Heart right ventricle (tissue), 16 donors: ENCODE measurements at regions not wholly inside any gene's neighbourhood (a gene's known extent, or its start where the extent isn't known, plus 50 kb on each side); places are given as distances from the start of the nearest gene placed in this dataset.

ENCODE experiments used
- ATAC-seq, 8 donors: fragments of 200-7000 bp; cut with Tn5 transposase; one replicate each; pipeline ENCODE4 v1.9.1; 2020; ENCODE audit warnings: mild to moderate bottlenecking in 8 of 8, moderate library complexity in 8 of 8, moderate number of reproducible peaks in 1 of 8
- DNase-seq, 2 donors: peaks; one replicate each; pipeline ENCODE4 v3.0.0-alpha.2; 2020
- H3K27ac ChIP-seq, 10 donors: fragments of 200-600 bp; sonication (generic) in 2 of 10; one replicate each; pipeline versions ENCODE4 v1.5.0 to v1.8.0; 2020 to 2022; ENCODE audit warnings: mild to moderate bottlenecking in 3 of 10
- H3K27me3 ChIP-seq, 7 donors: fragments of 200-600 bp; one replicate each; pipeline ENCODE4 v1.8.0; 2021 to 2022; ENCODE audit warnings: mild to moderate bottlenecking in 2 of 7
- H3K36me3 ChIP-seq, 9 donors: fragments of 200-600 bp; sonication (generic) in 1 of 9; one replicate each; pipeline versions ENCODE4 v1.5.0 to v1.8.0; 2020 to 2022; ENCODE audit warnings: mild to moderate bottlenecking in 2 of 9
- H3K4me1 ChIP-seq, 9 donors: fragments of 200-600 bp; sonication (generic) in 1 of 9; one replicate each; pipeline versions ENCODE4 v1.5.0 to v1.8.0; 2020 to 2022; ENCODE audit warnings: mild to moderate bottlenecking in 4 of 9
- H3K4me3 ChIP-seq, 10 donors: fragments of 200-600 bp; sonication (generic) in 2 of 10; one replicate each; pipeline versions ENCODE4 v1.5.0 to v1.8.0; 2020 to 2022; ENCODE audit warnings: mild to moderate bottlenecking in 7 of 10, moderate library complexity in 2 of 10
- H3K9me3 ChIP-seq, 11 donors: fragments of 200-600 bp in 10 of 11; sonication (generic) in 2 of 11; one replicate each; pipeline versions ENCODE4 v1.5.0 to v1.8.0; 2013 to 2022; ENCODE audit warnings: mild to moderate bottlenecking in 2 of 11, control low read depth in 1 of 11, moderate library complexity in 1 of 11
- WGBS, 2 donors: extraction: QIAGEN DNeasy Blood & Tissue Kit; methylation state at CpG; one replicate each; pipeline ENCODE4 v1.1.7; 2013; ENCODE audit warnings: inconsistent platforms in 1 of 2; 5-methylcytosine and 5-hydroxymethylcytosine counted together
- intact Hi-C, 10 donors: fragments of 100-400 bp; cut with DNase I; formaldehyde crosslinking; loops; one replicate each; pipeline versions ENCODE4 v1.11.1 to v1.14.2; 2022
- TF ChIP-seq, protein P1 (sequence below), 9 donors: fragments of 200-600 bp; sonication (generic) in 2 of 9; IDR thresholded peaks; one replicate each; pipeline versions ENCODE4 v1.5.0 to v1.8.0; 2021 to 2022; ENCODE audit warnings: antibody characterized with exemption in 9 of 9, mild to moderate bottlenecking in 5 of 9, moderate library complexity in 1 of 9
- donor health status: Arrhythmogenic right ventricular cardiomyopathy.
- donor health status: ischemic (EF 13 %, LVEDD 7.1; RV severe dilation, severe dysfunction).
- donor health status: healthy with polysubstance abuse.
- donor health status: DM: no; HTN: yes; CAD: no.
- donor health status: DM: no; HTN: no; CAD: no.
- donor health status: ischemic (EF 25% LVEDD 6.9; RV normal size, moderate dysfunction).
- donor health status: ischemic (EF 25% LVEDD 5.7; RV mildly dilated, moderate dysfunction).
- donor health status: healthy.
- donor health status: DM: yes; HTN: yes; CAD: no.
- donor health status: Ischemic cardiomyopathy.
- donor health status: ischemic (EF 35%, LVEDD 5.7; RV mildly dilated, moderate dysfunction).
- donor health status: nonischemic (EF 11% LVEDD 7.7; RV severe dilation, severe dysfunction).
- donor health status: DM: yes; HTN: yes; CAD: no.
- donor health status: PGD.
- donor health status: ischemic (EF 29% LVEDD 5.4; RV normal size, mild dysfunction).
- donor health status: nonischemic (EF 23%, LVEDD 6.1; RV moderate dilation, normal function).

GRCh38 chr15:31843426-31844055 is 186.8 kb upstream of the CHRNA7 start:
- WGBS, 2 donors = 69 to 74% methylated on average over 5 of the region's 5 CpGs
- Histone ChIP-seq H3K36me3 (no peaks in the 10 kb centered on the region), H3K4me1 (peaks cover 0 to 11% (median 7%) of the 10 kb centered on the region in 9 donors), H3K27ac (no peak overlapping the region), H3K27me3 (no peaks in the 10 kb centered on the region), H3K9me3 (peaks cover 0 to under 1% (median 0%) of the 10 kb centered on the region in 11 donors), H3K4me3 (no peak overlapping the region)
- TF ChIP-seq, protein P1, sequence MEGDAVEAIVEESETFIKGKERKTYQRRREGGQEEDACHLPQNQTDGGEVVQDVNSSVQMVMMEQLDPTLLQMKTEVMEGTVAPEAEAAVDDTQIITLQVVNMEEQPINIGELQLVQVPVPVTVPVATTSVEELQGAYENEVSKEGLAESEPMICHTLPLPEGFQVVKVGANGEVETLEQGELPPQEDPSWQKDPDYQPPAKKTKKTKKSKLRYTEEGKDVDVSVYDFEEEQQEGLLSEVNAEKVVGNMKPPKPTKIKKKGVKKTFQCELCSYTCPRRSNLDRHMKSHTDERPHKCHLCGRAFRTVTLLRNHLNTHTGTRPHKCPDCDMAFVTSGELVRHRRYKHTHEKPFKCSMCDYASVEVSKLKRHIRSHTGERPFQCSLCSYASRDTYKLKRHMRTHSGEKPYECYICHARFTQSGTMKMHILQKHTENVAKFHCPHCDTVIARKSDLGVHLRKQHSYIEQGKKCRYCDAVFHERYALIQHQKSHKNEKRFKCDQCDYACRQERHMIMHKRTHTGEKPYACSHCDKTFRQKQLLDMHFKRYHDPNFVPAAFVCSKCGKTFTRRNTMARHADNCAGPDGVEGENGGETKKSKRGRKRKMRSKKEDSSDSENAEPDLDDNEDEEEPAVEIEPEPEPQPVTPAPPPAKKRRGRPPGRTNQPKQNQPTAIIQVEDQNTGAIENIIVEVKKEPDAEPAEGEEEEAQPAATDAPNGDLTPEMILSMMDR (IDR thresholded peaks at IDR 0.05) = no peak
- intact Hi-C loops = loop anchor here in 2 of 10 donors (10.0 kb wide), 2 partner anchors 59 to 99 kb away; no protein-coding TSS in a partner anchor
- no peak for ATAC-seq
- no peak for DNase-seq

DNA sequence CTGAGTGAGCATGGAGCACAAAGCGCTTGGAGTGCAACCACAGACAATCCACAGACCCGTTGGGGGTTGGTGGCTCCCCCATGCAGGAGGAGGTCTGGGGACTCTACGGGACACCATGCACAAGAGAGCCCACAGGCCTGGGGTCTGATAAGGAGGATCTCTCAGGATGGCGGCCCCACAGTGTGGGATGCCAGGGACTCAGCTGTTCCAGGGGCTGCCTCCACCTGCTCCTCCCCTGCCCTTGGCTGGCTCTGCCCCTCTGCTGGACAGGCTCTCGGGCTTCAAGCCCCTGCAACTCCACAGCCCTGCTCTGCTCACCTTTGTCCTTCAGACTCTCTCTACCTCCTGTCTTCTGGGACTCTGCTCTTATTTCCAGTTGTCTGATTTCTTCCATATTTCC is 184.5 kb upstream of the CHRNA7 start:
- 82 to 84% methylated on average over 5 of the region's 5 CpGs for WGBS, 2 donors
- Histone ChIP-seq H3K4me1 (peaks cover 0 to 10% (median 6%) of the 10 kb centered on the region in 9 donors), H3K27ac (no peak overlapping the region), H3K36me3 (no peaks in the 10 kb centered on the region), H3K9me3 (peaks cover 0 to 20% (median 0%) of the 10 kb centered on the region in 11 donors), H3K4me3 (no peak overlapping the region), H3K27me3 (no peaks in the 10 kb centered on the region)
- DNase-seq (no peak), ATAC-seq (no peak)
- TF ChIP-seq, protein P1 (IDR thresholded peaks at IDR 0.05) = no peak
- intact Hi-C loops = loop anchor here in 2 of 10 donors (10.0 kb wide), 2 partner anchors 61 to 101 kb away; no protein-coding TSS in a partner anchor

DNA sequence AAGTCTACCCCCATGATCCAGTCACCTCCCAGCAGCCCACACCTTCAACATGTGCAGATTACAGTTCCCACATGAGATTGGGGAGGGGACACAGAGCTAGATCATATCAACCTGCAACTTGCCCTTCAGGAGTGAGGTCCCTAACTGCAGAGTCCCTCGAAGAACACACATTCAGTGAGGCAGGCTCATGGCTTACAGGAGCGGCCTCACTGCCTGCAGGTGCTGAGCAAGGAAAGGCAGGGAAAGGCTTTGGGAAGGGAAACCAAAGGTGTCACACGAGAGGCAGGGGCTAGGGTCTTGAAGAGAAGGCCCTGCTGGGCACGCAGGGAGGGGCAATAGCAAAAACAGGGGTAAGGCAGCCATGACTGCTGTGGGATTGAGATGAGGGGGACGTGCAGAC is 182.4 kb upstream of the CHRNA7 start:
- H3K4me3 ChIP-seq = no peak overlapping the region
- intact Hi-C loops = loop anchor here in 2 of 10 donors (10.0 kb wide), 2 partner anchors 63 to 103 kb away; no protein-coding TSS in a partner anchor
- TF ChIP-seq, protein P1 (IDR thresholded peaks at IDR 0.05) = no peak
- ATAC-seq (no peak), DNase-seq (no peak)
- H3K4me1 ChIP-seq = peaks cover 0 to 3% (median 0%) of the 10 kb centered on the region in 9 donors
- no peaks in the 10 kb centered on the region for H3K36me3 ChIP-seq
- H3K27ac ChIP-seq = no peak overlapping the region
- no peaks in the 10 kb centered on the region for H3K27me3 ChIP-seq
- H3K9me3 ChIP-seq = peaks cover 0 to 30% (median 0%) of the 10 kb centered on the region in 11 donors
- 70 to 85% methylated on average over 5 of the region's 5 CpGs for WGBS, 2 donors

GRCh38 chr15:31848621-31849020 is 181.7 kb upstream of the CHRNA7 start:
- Histone ChIP-seq H3K27ac (no peak overlapping the region), H3K36me3 (no peaks in the 10 kb centered on the region), H3K9me3 (peaks cover 0 to 30% (median 0%) of the 10 kb centered on the region in 11 donors), H3K27me3 (no peaks in the 10 kb centered on the region), H3K4me3 (no peak overlapping the region), H3K4me1 (peaks cover 0 to 1% (median 0%) of the 10 kb centered on the region in 9 donors)
- no peak for ATAC-seq
- WGBS, 2 donors = 70 to 80% methylated on average over 1 of the region's 1 CpG
- intact Hi-C loops = loop anchor here in 2 of 10 donors (10.0 kb wide), 2 partner anchors 64 to 104 kb away; no protein-coding TSS in a partner anchor
- TF ChIP-seq, protein P1 (IDR thresholded peaks at IDR 0.05) = no peak
- DNase-seq = no peak
